ENCODE measurements at regions not wholly inside any gene's neighbourhood (a gene's known extent, or its start where the extent isn't known, plus 50 kb on each side); places are given as distances from the start of the nearest gene placed in this dataset.

GRCh38 chr13:59360108-59360507 lies 803.6 kb downstream of the DIAPH3 start:
- TF ChIP-seq OSR1 (CRISPR knock-in tag; IDR thresholded peaks at IDR 0.05) (no peak), BACH2 (CRISPR knock-in tag; IDR thresholded peaks at IDR 0.05; ENCODE audit: borderline replicate concordance) (no peak), ZNF70 (CRISPR knock-in tag; IDR thresholded peaks at IDR 0.05) (no peak), ZFP30 (CRISPR knock-in tag; IDR thresholded peaks at IDR 0.05) (no peak), CSDC2 (CRISPR knock-in tag; IDR thresholded peaks at IDR 0.05) (no peak)

Measured in SK-N-SH treated with all-trans-retinoic acid at 6 μM for 48 hours (cell line).